22Rv1 (cell line): ENCODE measurements at regions not wholly inside any gene's neighbourhood (a gene's known extent, or its start where the extent isn't known, plus 50 kb on each side); places are given as distances from the start of the nearest gene placed in this dataset.

Experiments used
- CTCF ChIP-seq: fragments of 450-650 bp; IDR thresholded peaks from 2 replicates; pipeline ENCODE4 v1.5.1; 2017; ENCODE audit warnings: mild to moderate bottlenecking
- ZFX ChIP-seq: fragments of 450-650 bp; IDR thresholded peaks from 2 replicates; pipeline ENCODE4 v1.6.1; 2017; ENCODE audit warnings: antibody characterized with exemption, borderline replicate concordance

- TF ChIP-seq CTCF = no peak
- no peak for TF ChIP-seq ZFX
Observed at GRCh38 chr2:7748717-7749415, 831.7 kb downstream of the RNF144A start.
